ENCODE measurements at regions not wholly inside any gene's neighbourhood (a gene's known extent, or its start where the extent isn't known, plus 50 kb on each side); places are given as distances from the start of the nearest gene placed in this dataset.
"Not testable (repeated sequence)": the region's sequence is repeated elsewhere in the genome, so short reads cannot be mapped to it uniquely, and the experiment has no call there.

GRCh38 chr16:8063159-8063558, 527.2 kb downstream of the TMEM114 start:
- H3K4me1 ChIP-seq (ENCODE audit: insufficient read depth, low read length), result no peaks in the 10 kb centered on the region
- H3K27me3 ChIP-seq (ENCODE audit: insufficient read depth, low read length), result no peaks in the 10 kb centered on the region
- H3K9me3 ChIP-seq (ENCODE audit: low read length), result no peaks in the 10 kb centered on the region
- H2AFZ ChIP-seq (ENCODE audit: low read depth, low read length), result no peak overlapping the region
- no peak overlapping the region for H3K4me3 ChIP-seq (ENCODE audit: low read length)
- no peaks in the 10 kb centered on the region for H3K36me3 ChIP-seq (ENCODE audit: insufficient read depth, low read length)

- no peak overlapping the region for H3K4me3 ChIP-seq (ENCODE audit: low read length)
- H3K4me1 ChIP-seq (ENCODE audit: insufficient read depth, low read length), result no peaks in the 10 kb centered on the region
- no peak overlapping the region for H2AFZ ChIP-seq (ENCODE audit: low read depth, low read length)
- no peaks in the 10 kb centered on the region for H3K36me3 ChIP-seq (ENCODE audit: insufficient read depth, low read length)
- no peaks in the 10 kb centered on the region for H3K27me3 ChIP-seq (ENCODE audit: insufficient read depth, low read length)
- H3K9me3 ChIP-seq (ENCODE audit: low read length), result no peaks in the 10 kb centered on the region
These were observed 527.6 kb downstream of the TMEM114 start for GRCh38 chr16:8062677-8063076.

GRCh38 chr16:8055761-8056160, 534.5 kb downstream of the TMEM114 start:
- no peaks in the 10 kb centered on the region for H3K27me3 ChIP-seq (ENCODE audit: insufficient read depth, low read length)
- no peak overlapping the region for H3K4me3 ChIP-seq (ENCODE audit: low read length)
- no peak overlapping the region for H2AFZ ChIP-seq (ENCODE audit: low read depth, low read length)
- no peaks in the 10 kb centered on the region for H3K9me3 ChIP-seq (ENCODE audit: low read length)
- no peaks in the 10 kb centered on the region for H3K36me3 ChIP-seq (ENCODE audit: insufficient read depth, low read length)
- no peaks in the 10 kb centered on the region for H3K4me1 ChIP-seq (ENCODE audit: insufficient read depth, low read length)

GRCh38 chr16:8053437-8053836, 536.9 kb downstream of the TMEM114 start:
- no peaks in the 10 kb centered on the region for H3K9me3 ChIP-seq (ENCODE audit: low read length)
- H3K4me1 ChIP-seq (ENCODE audit: insufficient read depth, low read length), result no peaks in the 10 kb centered on the region
- no peak overlapping the region for H3K4me3 ChIP-seq (ENCODE audit: low read length)
- no peak overlapping the region for H2AFZ ChIP-seq (ENCODE audit: low read depth, low read length)
- no peaks in the 10 kb centered on the region for H3K36me3 ChIP-seq (ENCODE audit: insufficient read depth, low read length)
- H3K27me3 ChIP-seq (ENCODE audit: insufficient read depth, low read length), result no peaks in the 10 kb centered on the region

GRCh38 chr16:8048433-8048832, 541.9 kb downstream of the TMEM114 start:
- no peaks in the 10 kb centered on the region for H3K27me3 ChIP-seq (ENCODE audit: insufficient read depth, low read length)
- H3K9me3 ChIP-seq (ENCODE audit: low read length), result no peaks in the 10 kb centered on the region
- H3K4me1 ChIP-seq (ENCODE audit: insufficient read depth, low read length), result no peaks in the 10 kb centered on the region
- H3K4me3 ChIP-seq (ENCODE audit: low read length), result no peak overlapping the region
- H2AFZ ChIP-seq (ENCODE audit: low read depth, low read length), result no peak overlapping the region
- no peaks in the 10 kb centered on the region for H3K36me3 ChIP-seq (ENCODE audit: insufficient read depth, low read length)

- Histone ChIP-seq H3K4me3 (ENCODE audit: low read length) (no peak overlapping the region), H3K4me1 (ENCODE audit: insufficient read depth, low read length) (no peaks in the 10 kb centered on the region), H3K27me3 (ENCODE audit: insufficient read depth, low read length) (no peaks in the 10 kb centered on the region), H3K9me3 (ENCODE audit: low read length) (no peaks in the 10 kb centered on the region), H3K36me3 (ENCODE audit: insufficient read depth, low read length) (no peaks in the 10 kb centered on the region), H2AFZ (ENCODE audit: low read depth, low read length) (no peak overlapping the region)
These were observed 542.6 kb downstream of the TMEM114 start for GRCh38 chr16:8047736-8048135.

GRCh38 chr16:8044796-8045195, 545.5 kb downstream of the TMEM114 start:
- Histone ChIP-seq H3K27me3 (ENCODE audit: insufficient read depth, low read length) (no peaks in the 10 kb centered on the region), H3K4me1 (ENCODE audit: insufficient read depth, low read length) (no peaks in the 10 kb centered on the region), H3K36me3 (ENCODE audit: insufficient read depth, low read length) (no peaks in the 10 kb centered on the region), H2AFZ (ENCODE audit: low read depth, low read length) (no peak overlapping the region), H3K9me3 (ENCODE audit: low read length) (no peaks in the 10 kb centered on the region), H3K4me3 (ENCODE audit: low read length) (no peak overlapping the region)

- no peak overlapping the region for H3K4me3 ChIP-seq (ENCODE audit: low read length)
- H3K36me3 ChIP-seq (ENCODE audit: insufficient read depth, low read length), result no peaks in the 10 kb centered on the region
These were observed 557.9 kb downstream of the TMEM114 start for GRCh38 chr16:8032406-8032805.

GRCh38 chr16:8030004-8030403, 560.3 kb downstream of the TMEM114 start:
- not testable (repeated sequence) for H3K9me3 ChIP-seq (ENCODE audit: low read length); H2AFZ ChIP-seq (ENCODE audit: low read depth, low read length); H3K4me1 ChIP-seq (ENCODE audit: insufficient read depth, low read length); H3K4me3 ChIP-seq (ENCODE audit: low read length); H3K27me3 ChIP-seq (ENCODE audit: insufficient read depth, low read length); H3K36me3 ChIP-seq (ENCODE audit: insufficient read depth, low read length)

More at GRCh38 chr16:8032406-8032805, 557.9 kb downstream of the TMEM114 start:
- Histone ChIP-seq H2AFZ (ENCODE audit: low read depth, low read length) (no peak overlapping the region), H3K4me1 (ENCODE audit: insufficient read depth, low read length) (no peaks in the 10 kb centered on the region), H3K9me3 (ENCODE audit: low read length) (no peaks in the 10 kb centered on the region), H3K27me3 (ENCODE audit: insufficient read depth, low read length) (no peaks in the 10 kb centered on the region)

- H3K9me3 ChIP-seq (ENCODE audit: low read length), result no peaks in the 10 kb centered on the region
- no peaks in the 10 kb centered on the region for H3K4me1 ChIP-seq (ENCODE audit: insufficient read depth, low read length)
These were observed 563.9 kb downstream of the TMEM114 start for GRCh38 chr16:8026450-8026849.

GRCh38 chr16:8023326-8023725, 567.0 kb downstream of the TMEM114 start:
- no peaks in the 10 kb centered on the region for H3K9me3 ChIP-seq (ENCODE audit: low read length)
- H3K4me3 ChIP-seq (ENCODE audit: low read length), result no peak overlapping the region
- no peak overlapping the region for H2AFZ ChIP-seq (ENCODE audit: low read depth, low read length)
- H3K36me3 ChIP-seq (ENCODE audit: insufficient read depth, low read length), result no peaks in the 10 kb centered on the region
- no peaks in the 10 kb centered on the region for H3K4me1 ChIP-seq (ENCODE audit: insufficient read depth, low read length)
- H3K27me3 ChIP-seq (ENCODE audit: insufficient read depth, low read length), result no peaks in the 10 kb centered on the region

More at GRCh38 chr16:8026450-8026849, 563.9 kb downstream of the TMEM114 start:
- H3K27me3 ChIP-seq (ENCODE audit: insufficient read depth, low read length), result no peaks in the 10 kb centered on the region
- H3K4me3 ChIP-seq (ENCODE audit: low read length), result no peak overlapping the region
- H2AFZ ChIP-seq (ENCODE audit: low read depth, low read length), result no peak overlapping the region
- H3K36me3 ChIP-seq (ENCODE audit: insufficient read depth, low read length), result no peaks in the 10 kb centered on the region

GRCh38 chr16:8005096-8005860, 585.0 kb downstream of the TMEM114 start:
- H3K27me3 ChIP-seq (ENCODE audit: insufficient read depth, low read length), result no peaks in the 10 kb centered on the region

GRCh38 chr16:7998789-7999453, 591.4 kb downstream of the TMEM114 start:
- Histone ChIP-seq H2AFZ (ENCODE audit: low read depth, low read length) (no peak overlapping the region), H3K4me1 (ENCODE audit: insufficient read depth, low read length) (no peaks in the 10 kb centered on the region), H3K36me3 (ENCODE audit: insufficient read depth, low read length) (no peaks in the 10 kb centered on the region), H3K9me3 (ENCODE audit: low read length) (no peaks in the 10 kb centered on the region), H3K4me3 (ENCODE audit: low read length) (no peak overlapping the region), H3K27me3 (ENCODE audit: insufficient read depth, low read length) (no peaks in the 10 kb centered on the region)

More at GRCh38 chr16:8005096-8005860, 585.0 kb downstream of the TMEM114 start:
- no peaks in the 10 kb centered on the region for H3K4me1 ChIP-seq (ENCODE audit: insufficient read depth, low read length)
- no peaks in the 10 kb centered on the region for H3K9me3 ChIP-seq (ENCODE audit: low read length)
- no peaks in the 10 kb centered on the region for H3K36me3 ChIP-seq (ENCODE audit: insufficient read depth, low read length)
- no peak overlapping the region for H3K4me3 ChIP-seq (ENCODE audit: low read length)
- no peak overlapping the region for H2AFZ ChIP-seq (ENCODE audit: low read depth, low read length)

All from neuron (in vitro differentiated cells).